ENCODE measurements at regions not wholly inside any gene's neighbourhood (a gene's known extent, or its start where the extent isn't known, plus 50 kb on each side); places are given as distances from the start of the nearest gene placed in this dataset.

- TF ChIP-seq CTCF (optimal IDR thresholded peaks at IDR 0.05 in 1 of 3, IDR thresholded peaks at IDR 0.05 in 1 of 3, conservative IDR thresholded peaks at IDR 0.05 in 1 of 3; ENCODE audit: extremely low read depth in 1 of 3, insufficient read depth in 2 of 3, low read length in 3 of 3), result no peak
- TF ChIP-seq EZH2 (IDR thresholded peaks at IDR 0.05; ENCODE audit: low read length), result no peak
These were observed 392.3 kb upstream of the RGS17 start for GRCh38 chr6:153523390-153523789.

Measured in keratinocyte (primary cell).